SW480 (cell line): ENCODE measurements at regions not wholly inside any gene's neighbourhood (a gene's known extent, or its start where the extent isn't known, plus 50 kb on each side); places are given as distances from the start of the nearest gene placed in this dataset.

Experiments
- DNase-seq: peaks from one replicate; pipeline ENCODE4 v3.0.0-alpha.2; 2016; ENCODE audit warnings: low spot score

- no peak for DNase-seq
Measured at GRCh38 chr2:226272435-226272834, 527.2 kb downstream of the IRS1 start.

- no peak for DNase-seq
Measured at GRCh38 chr2:226270285-226271058, 529.1 kb downstream of the IRS1 start.

DNA sequence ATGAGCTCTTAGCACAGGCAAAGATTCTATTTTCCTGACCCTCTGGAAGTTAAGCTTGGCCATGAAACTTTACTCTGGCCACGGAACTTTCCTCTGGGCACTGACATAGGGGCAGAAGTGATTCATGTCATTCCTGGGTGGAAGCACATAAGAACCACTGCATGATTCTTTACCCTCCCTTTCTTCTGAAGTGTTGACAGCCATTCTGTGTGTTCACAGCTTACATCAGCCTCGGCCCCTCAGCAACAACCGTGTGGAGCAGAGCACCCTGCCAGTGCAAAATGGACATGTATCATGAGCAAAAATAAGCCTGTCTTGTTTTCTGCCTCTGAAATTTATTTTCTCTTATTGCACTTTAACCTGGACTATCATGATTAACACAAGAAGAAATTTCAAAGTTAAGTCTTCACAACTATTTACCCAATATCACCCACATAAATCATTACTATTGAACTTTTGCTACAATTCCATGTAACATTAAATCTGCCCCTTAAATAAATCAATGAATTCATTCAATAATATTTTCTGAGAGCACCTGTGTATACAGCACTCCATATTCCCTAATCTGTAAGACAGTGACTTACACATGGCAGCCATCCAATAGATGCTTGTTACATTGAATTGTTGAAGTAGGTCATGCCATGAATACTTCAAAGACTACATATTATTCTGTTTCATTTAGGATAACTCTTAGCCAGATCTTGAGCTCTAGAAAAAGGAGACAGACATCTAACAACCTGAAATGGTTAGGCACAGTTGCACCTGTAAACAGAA, 531.9 kb downstream of the IRS1 start:
- no peak for DNase-seq

DNA sequence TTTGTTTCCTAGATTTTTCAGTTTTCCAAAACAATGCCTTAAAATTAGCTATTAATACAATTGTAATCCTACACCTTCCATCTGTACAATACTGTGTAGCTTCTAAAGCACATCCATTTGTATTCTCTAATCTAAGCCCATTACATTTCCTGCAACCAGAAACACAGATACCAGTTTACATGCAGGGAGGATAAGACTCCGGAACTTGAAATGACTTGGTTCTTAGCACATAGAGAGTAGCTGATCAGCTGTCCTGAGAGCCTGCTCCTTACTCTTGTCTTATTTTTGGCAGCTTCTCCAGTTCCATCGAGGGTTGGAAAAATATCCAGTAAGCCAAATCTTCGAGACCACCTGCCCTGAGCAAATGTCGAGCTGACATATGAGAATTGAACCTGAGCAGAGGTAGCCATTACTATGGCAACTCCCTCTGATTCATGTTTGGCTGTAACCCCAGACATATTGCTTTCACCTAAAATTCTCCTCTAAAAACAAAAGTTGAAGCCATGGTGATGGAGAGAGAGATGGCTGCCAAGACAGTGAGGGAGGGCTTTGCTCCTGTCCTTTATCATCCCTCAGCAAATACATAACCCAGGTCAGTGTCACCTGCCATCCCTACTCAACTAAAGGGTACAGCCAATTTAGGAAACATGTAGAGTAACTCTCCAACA, 542.8 kb downstream of the IRS1 start:
- DNase-seq, result no peak

GRCh38 chr2:226256237-226256636, 543.4 kb downstream of the IRS1 start:
- peak; percentile 2 for DNase-seq

GRCh38 chr2:226251661-226252060, 548.0 kb downstream of the IRS1 start:
- no peak for DNase-seq

DNA sequence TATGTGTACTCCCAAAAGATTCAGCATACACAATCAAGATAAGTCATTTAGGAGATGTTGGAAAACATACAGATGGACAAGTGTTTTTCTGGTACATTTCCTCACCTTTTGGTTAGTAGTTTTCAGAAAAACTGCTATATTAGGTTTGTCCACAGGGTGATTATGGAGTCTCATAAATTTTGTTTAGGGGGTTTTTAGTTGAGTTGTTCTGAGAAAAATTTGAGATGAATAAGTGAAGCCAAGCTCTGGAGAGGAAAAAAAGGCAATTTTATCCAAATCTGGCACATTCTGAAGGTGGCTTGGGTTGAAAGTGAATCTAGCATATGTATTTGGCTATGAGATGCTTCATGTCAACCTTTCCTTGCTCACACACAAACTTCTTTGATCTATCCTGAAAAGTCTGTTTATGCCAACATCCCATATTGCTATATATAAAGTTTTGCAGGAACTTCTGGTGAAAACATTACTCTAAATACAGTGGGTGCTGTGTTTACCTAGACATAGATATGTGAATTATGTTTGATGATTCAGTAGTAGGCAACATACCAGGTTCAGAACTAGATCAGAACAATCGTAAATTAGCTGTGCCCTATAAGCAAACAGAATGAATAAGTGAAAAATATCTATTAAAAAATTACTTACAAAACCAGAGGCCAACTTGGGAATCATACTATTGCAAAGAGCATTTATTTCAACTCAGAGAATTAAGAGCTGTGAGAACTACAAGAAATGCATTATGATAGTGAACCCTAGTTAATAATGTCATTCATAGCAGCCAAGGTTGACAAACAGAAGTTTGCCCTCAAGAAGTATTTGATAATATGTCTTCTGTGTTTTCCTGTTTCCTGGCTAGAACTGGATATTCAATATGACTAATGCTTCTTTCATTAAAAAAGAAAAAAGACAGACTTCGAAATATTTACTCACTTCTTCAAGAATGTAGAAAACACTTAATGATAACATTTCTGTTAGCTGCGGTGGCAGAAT, 552.0 kb downstream of the IRS1 start:
- no peak for DNase-seq

DNA sequence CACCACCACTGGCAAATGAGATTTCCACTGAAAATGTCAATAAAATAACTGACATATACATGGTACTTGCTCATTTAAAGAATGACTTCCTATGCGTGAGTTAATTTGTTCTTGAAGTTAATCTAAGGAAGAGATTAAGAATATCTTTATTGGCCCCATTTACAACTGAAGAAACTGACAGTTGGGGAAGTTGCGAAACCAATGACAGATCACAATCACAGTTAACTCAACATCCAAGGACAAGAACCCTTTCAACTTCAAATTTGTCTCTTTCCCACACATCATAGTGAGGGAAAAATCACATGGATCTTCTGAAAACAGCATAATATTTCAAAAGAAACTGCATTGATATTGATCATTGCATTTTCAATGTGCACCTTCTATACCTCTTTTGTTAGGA, 565.4 kb downstream of the IRS1 start:
- no peak for DNase-seq

- DNase-seq, result no peak
Measured at GRCh38 chr2:226233388-226233787, 566.2 kb downstream of the IRS1 start.

DNA sequence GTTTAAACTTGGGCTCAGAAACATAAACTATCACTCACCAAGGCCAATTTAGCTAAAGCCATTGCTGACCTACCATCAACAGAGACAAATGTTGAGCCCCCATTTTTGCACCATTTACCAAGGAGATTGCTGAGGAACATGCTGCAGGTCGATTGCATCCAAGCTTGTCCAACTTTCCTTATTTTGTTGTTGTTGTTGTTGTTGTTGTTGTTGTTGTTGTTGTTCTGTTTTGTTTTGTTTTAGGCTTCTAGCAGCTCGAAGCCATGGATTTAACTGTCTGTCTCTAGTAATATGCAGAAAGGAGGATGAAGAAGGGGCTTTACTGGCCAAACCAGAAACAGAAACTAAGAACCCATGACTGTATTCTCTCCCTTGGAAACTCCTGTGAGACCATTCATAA, 571.5 kb downstream of the IRS1 start:
- DNase-seq, result no peak

GRCh38 chr2:226227341-226227740, 572.3 kb downstream of the IRS1 start:
- no peak for DNase-seq

DNA sequence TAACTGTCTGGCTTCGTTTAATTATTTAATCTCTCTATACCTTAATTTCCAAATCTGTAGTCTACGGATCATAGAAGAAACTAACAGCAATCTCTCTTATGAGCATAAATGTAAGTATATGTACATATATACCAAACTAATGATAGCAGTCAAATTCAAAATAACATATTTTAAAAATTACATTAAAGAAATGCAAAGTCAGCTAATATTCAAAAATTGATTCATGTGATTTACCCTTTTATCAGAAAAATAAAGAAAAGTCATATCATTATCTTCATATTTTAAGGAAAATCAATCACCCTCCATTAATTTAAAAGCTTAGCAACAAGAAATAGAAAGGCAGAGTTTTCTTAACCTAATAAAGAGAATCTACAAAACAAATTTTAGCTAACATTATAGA, 575.9 kb downstream of the IRS1 start:
- no peak for DNase-seq

DNA sequence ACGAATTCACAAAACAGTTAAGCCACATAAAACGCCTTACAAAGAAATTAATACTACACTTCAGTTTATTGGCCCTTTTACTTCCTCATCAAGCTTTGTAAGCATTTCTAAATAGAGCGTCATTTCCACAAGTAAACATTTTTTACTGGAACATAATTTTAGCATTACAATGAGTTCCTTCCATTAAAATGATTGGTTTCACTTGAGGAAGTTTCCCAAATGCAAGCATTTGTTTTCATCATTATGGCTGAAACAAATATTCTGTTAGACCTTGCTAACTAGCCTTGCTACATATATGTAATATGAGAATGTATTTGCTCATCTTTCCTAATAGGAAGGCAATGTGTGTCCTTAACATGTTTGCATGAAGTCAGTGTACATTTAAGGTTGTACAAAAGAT, 579.1 kb downstream of the IRS1 start:
- DNase-seq, result no peak

DNA sequence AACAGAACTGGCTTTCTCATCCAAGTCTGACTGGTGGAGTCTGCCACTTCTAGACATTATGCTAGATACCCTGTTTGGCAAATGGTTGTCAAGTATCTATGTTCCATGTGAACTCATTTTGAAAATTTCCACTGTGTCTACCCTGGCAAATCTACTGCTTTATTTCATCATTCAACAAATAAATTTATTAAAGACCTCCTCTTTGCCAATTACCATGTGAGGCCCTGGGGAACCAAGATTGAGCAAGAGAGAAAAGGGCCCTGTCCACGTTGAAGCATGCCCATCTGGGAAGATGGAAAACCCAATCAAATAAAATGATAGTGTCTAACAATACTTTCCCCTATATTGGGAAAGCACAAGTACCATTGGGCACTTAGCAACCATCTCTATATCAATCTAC, 582.4 kb downstream of the IRS1 start:
- DNase-seq, result no peak

GRCh38 chr2:226216575-226216974, 583.0 kb downstream of the IRS1 start:
- no peak for DNase-seq

DNA sequence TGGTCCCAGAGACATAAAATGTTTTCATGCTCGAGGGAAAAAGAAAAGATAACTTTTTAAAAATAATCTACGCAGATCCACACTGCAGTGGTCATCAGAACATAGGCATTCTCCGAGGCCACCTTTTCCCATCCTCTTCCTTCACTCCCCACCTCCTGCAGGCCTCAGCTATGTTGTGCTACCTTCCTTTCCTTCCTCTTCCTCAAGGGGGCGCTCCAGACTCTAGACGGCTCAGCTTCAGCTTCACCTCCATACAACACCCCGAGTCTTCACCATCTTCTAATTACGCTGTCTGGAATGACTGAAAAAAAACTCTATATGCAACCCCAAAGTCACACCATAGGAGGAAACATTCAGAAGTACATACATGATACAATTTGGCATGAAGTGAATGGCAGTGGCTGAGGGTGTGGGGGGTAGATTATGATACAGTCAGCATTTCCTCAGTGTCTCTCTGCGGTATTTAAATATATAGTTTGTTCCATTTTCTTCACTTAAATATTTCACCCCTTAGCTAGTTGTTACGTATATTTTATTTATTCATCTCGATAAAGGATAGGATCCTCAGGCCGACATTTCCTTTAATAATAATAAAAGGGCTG, 583.6 kb downstream of the IRS1 start:
- DNase-seq, result peak; percentile 9

GRCh38 chr2:226213717-226214116, 585.9 kb downstream of the IRS1 start:
- no peak for DNase-seq

- DNase-seq, result no peak
Measured at GRCh38 chr2:226211439-226211838, 588.2 kb downstream of the IRS1 start.

DNA sequence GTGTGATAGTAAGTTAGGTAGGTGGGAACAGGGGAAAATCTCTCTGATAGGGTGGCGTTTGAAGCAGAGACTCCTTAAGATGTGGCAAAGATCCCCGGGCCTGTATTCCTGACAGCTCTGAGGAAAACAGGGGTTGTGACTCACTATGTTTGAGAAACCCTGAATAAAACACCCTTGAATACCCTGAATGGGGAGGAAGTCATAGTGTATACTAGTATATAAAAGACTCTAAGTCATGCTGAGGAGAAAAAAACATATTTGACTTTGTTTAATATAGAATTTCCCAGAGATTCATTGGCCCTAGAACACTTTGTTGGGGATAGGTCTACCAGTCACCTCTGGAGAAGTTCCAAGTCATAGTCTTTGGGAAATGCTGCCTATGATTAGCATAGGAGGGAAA, 590.9 kb downstream of the IRS1 start:
- no peak for DNase-seq

GRCh38 chr2:226207671-226208070, 591.9 kb downstream of the IRS1 start:
- DNase-seq, result no peak

GRCh38 chr2:226199555-226199954, 600.1 kb downstream of the IRS1 start:
- no peak for DNase-seq
